IMR-90 (cell line): ENCODE measurements at regions not wholly inside any gene's neighbourhood (a gene's known extent, or its start where the extent isn't known, plus 50 kb on each side); places are given as distances from the start of the nearest gene placed in this dataset.

Experiments
- ATAC-seq: fragments of 200-7000 bp; cut with Tn5 transposase; 2 replicates; pipeline ENCODE4 v1.9.1; 2020; ENCODE audit warnings: low read depth, mild to moderate bottlenecking, moderate library complexity
- BruUV-seq: library from RNA; stranded (reverse); fragments of 400-500 nt; replicated peaks from 2 replicates; lab custom pipeline; 2021; lab: Mats Ljungman, UMichigan
- CTCF ChIA-PET: fragments of 300-600 bp; formaldehyde crosslinking; extraction: SDS; loops from one replicate; lab custom pipeline; 2021; ENCODE audit warnings: antibody characterized with exemption; lab: Yijun Ruan, JAX
- POLR2A ChIA-PET: fragments of 300-600 bp; sonication (Branson Sonifier 250); formaldehyde crosslinking; loops from one replicate; lab custom pipeline; 2022; ENCODE audit warnings: antibody characterized with exemption; ENCODE audit not compliant: unreplicated experiment; lab: Charles Lee
- DNase-seq: peaks from one replicate; pipeline ENCODE4 v3.0.0; 2013
- H2AFZ ChIP-seq: replicated peaks from 2 replicates; pipeline ENCODE3; 2013; ENCODE audit warnings: low read length, mild to moderate bottlenecking; ENCODE audit not compliant: poor library complexity
- H2AK5ac ChIP-seq: 2 replicates; pipeline ENCODE4 v1.6.1; 2013; ENCODE audit warnings: low read depth, low read length, inconsistent platforms
- H2AK9ac ChIP-seq: replicated peaks from 2 replicates; pipeline ENCODE3; 2013; ENCODE audit warnings: mild to moderate bottlenecking, low read depth, low read length, moderate library complexity; ENCODE audit not compliant: poor library complexity
- H2BK120ac ChIP-seq: 2 replicates; pipeline ENCODE4 v1.6.1; 2013; ENCODE audit warnings: low read depth, low read length, inconsistent platforms
- H2BK15ac ChIP-seq: 3 replicates; pipeline ENCODE4 v1.6.1; 2013; ENCODE audit warnings: low read depth, low read length, inconsistent platforms
- H2BK20ac ChIP-seq: 2 replicates; pipeline ENCODE4 v1.6.1; 2013; ENCODE audit warnings: low read depth, mild to moderate bottlenecking, inconsistent platforms, low read length, moderate library complexity
- H2BK5ac ChIP-seq: 2 replicates; pipeline ENCODE4 v1.6.1; 2013; ENCODE audit warnings: mild to moderate bottlenecking, low read depth, low read length, inconsistent platforms; ENCODE audit not compliant: poor library complexity, severe bottlenecking
- H3K14ac ChIP-seq: replicated peaks from 2 replicates; pipeline ENCODE4 v1.6.1; 2013; ENCODE audit warnings: low read depth, low read length, inconsistent platforms
- H3K18ac ChIP-seq: 2 replicates; pipeline ENCODE4 v1.6.1; 2013; ENCODE audit warnings: low read depth, low read length, control low read depth
- H3K23ac ChIP-seq: 2 replicates; pipeline ENCODE4 v1.6.1; 2013; ENCODE audit warnings: low read depth, low read length, inconsistent platforms
- H3K27ac ChIP-seq: 2 replicates; pipeline ENCODE4 v1.5.1; 2013; ENCODE audit warnings: mild to moderate bottlenecking, control low read depth, low read length; ENCODE audit not compliant: insufficient read depth
- H3K27me3 ChIP-seq: 2 replicates; pipeline ENCODE4 v1.6.1; 2013; ENCODE audit warnings: low read length; ENCODE audit not compliant: control insufficient read depth, insufficient read depth
- H3K36me3 ChIP-seq: 2 replicates; pipeline ENCODE4 v1.6.1; 2013; ENCODE audit warnings: low read length, mixed read lengths; ENCODE audit not compliant: control insufficient read depth, insufficient read depth
- H3K4ac ChIP-seq: 2 replicates; pipeline ENCODE4 v1.6.1; 2013; ENCODE audit warnings: low read depth, low read length, inconsistent platforms
- H3K4me1 ChIP-seq: 2 replicates; pipeline ENCODE4 v1.6.1; 2013; ENCODE audit warnings: low read length, mixed read lengths; ENCODE audit not compliant: control insufficient read depth, insufficient read depth
- H3K4me2 ChIP-seq: 2 replicates; pipeline ENCODE4 v1.6.1; 2013; ENCODE audit warnings: low read depth, mild to moderate bottlenecking, control low read depth, low read length, moderate library complexity
- H3K4me3 ChIP-seq: 2 replicates; pipeline ENCODE4 v1.5.1; 2013; ENCODE audit warnings: low read depth, mild to moderate bottlenecking, control low read depth, low read length, moderate library complexity; ENCODE audit not compliant: insufficient read depth
- H3K56ac ChIP-seq: 2 replicates; pipeline ENCODE4 v1.6.1; 2013; ENCODE audit warnings: low read length, inconsistent platforms; ENCODE audit not compliant: insufficient read depth; ENCODE audit errors: extremely low read depth
- H3K79me1 ChIP-seq, 2 experiments: 2 replicates each; pipeline ENCODE4 v1.6.1; 2013; ENCODE audit warnings: low read length in 2 of 2, inconsistent platforms in 1 of 2, low read depth in 1 of 2
- H3K9ac ChIP-seq: 2 replicates; pipeline ENCODE4 v1.6.1; 2013; ENCODE audit warnings: low read depth, low read length, control low read depth
- H3K9me1 ChIP-seq: 2 replicates; pipeline ENCODE4 v1.6.1; 2013; ENCODE audit warnings: low read length, inconsistent platforms; ENCODE audit not compliant: insufficient read depth
- H3K9me3 ChIP-seq: 2 replicates; pipeline ENCODE4 v1.6.1; 2013; ENCODE audit warnings: low read length; ENCODE audit not compliant: control insufficient read depth, insufficient read depth
- H4K20me1 ChIP-seq: 2 replicates; pipeline ENCODE4 v1.6.1; 2013; ENCODE audit warnings: low read length, inconsistent platforms; ENCODE audit not compliant: insufficient read depth
- H4K5ac ChIP-seq: 2 replicates; pipeline ENCODE4 v1.6.1; 2013; ENCODE audit warnings: mild to moderate bottlenecking, low read depth, low read length, control low read depth
- H4K8ac ChIP-seq, 2 experiments: 2 replicates each; pipeline ENCODE4 v1.6.1; 2013; ENCODE audit warnings: low read depth in 2 of 2, low read length in 2 of 2, control low read depth in 1 of 2, inconsistent platforms in 1 of 2
- H4K91ac ChIP-seq: 2 replicates; pipeline ENCODE4 v1.6.1; 2013; ENCODE audit warnings: low read depth, low read length, inconsistent platforms; ENCODE audit not compliant: insufficient read depth
- CEBPB ChIP-seq: IDR thresholded peaks from 2 replicates; pipeline ENCODE4 v1.6.1; 2012; ENCODE audit warnings: low read depth, low read length, improper control_type of control experiment
- CTCF ChIP-seq: conservative IDR thresholded peaks from 2 replicates; pipeline ENCODE4 v1.5.1; 2012; ENCODE audit warnings: mild to moderate bottlenecking, low read depth, low read length, improper control_type of control experiment
- FOS ChIP-seq: fragments of 150-350 bp; IDR thresholded peaks from 2 replicates; pipeline ENCODE4 v1.6.1; 2016; ENCODE audit warnings: low read depth, low read length
- MAFK ChIP-seq: IDR thresholded peaks from 2 replicates; pipeline ENCODE4 v1.6.1; 2012; ENCODE audit warnings: low read depth, low read length, improper control_type of control experiment
- MAZ ChIP-seq: IDR thresholded peaks from 2 replicates; pipeline ENCODE4 v1.6.1; 2012; ENCODE audit warnings: low read depth, mild to moderate bottlenecking, low read length, improper control_type of control experiment, moderate library complexity, borderline replicate concordance
- MXI1 ChIP-seq: IDR thresholded peaks from 2 replicates; pipeline ENCODE4 v1.6.1; 2012; ENCODE audit warnings: low read depth, mild to moderate bottlenecking, low read length, moderate library complexity, borderline replicate concordance
- NFE2L2 ChIP-seq: fragments of 150-350 bp; IDR thresholded peaks from 2 replicates; pipeline ENCODE4 v1.6.1; 2016; ENCODE audit warnings: low read depth, mild to moderate bottlenecking, low read length
- POLR2A ChIP-seq: IDR thresholded peaks from 2 replicates; pipeline ENCODE4 v1.6.1; 2012; ENCODE audit warnings: mild to moderate bottlenecking, low read depth, low read length
- RAD21 ChIP-seq: IDR thresholded peaks from 2 replicates; pipeline ENCODE4 v1.6.1; 2012; ENCODE audit warnings: low read length, improper control_type of control experiment
- RCOR1 ChIP-seq: IDR thresholded peaks from 2 replicates; pipeline ENCODE4 v1.6.1; 2012; ENCODE audit warnings: mild to moderate bottlenecking, low read length, improper control_type of control experiment; ENCODE audit not compliant: insufficient replicate concordance
- SMC3 ChIP-seq: fragments of 150-350 bp; IDR thresholded peaks from 2 replicates; pipeline ENCODE4 v1.6.1; 2016; ENCODE audit warnings: low read depth, mild to moderate bottlenecking, antibody characterized with exemption, low read length, moderate library complexity
- USF2 ChIP-seq: fragments of 150-350 bp; IDR thresholded peaks from 2 replicates; pipeline ENCODE4 v1.6.1; 2017; ENCODE audit warnings: mild to moderate bottlenecking, antibody characterized with exemption, low read length, low read depth
- WGBS, 2 experiments: methylation state at CpG; one replicate each; pipeline versions ENCODE4 v1.1.5 to v1.1.7; 2013; ENCODE audit warnings: missing lambda C conversion rate in 2 of 2; ENCODE audit not compliant: insufficient read length in 1 of 2; ENCODE audit errors: extremely low coverage in 2 of 2; 5-methylcytosine and 5-hydroxymethylcytosine counted together
- dilution Hi-C: fragments of 300-500 bp; cut with HindIII; formaldehyde crosslinking; loops from one replicate; pipeline ENCODE4 v1.14.3; 2018; ENCODE audit warnings: low sequenced_read_pairs; ENCODE audit not compliant: unreplicated experiment
- in situ Hi-C: fragments of 300-500 bp; cut with MboI; formaldehyde crosslinking; loops from 3 replicates; pipeline ENCODE4 v1.14.3; 2019; ENCODE audit warnings: low sequenced_read_pairs, inconsistent platforms, mixed read lengths
- intact Hi-C: fragments of 100-400 bp; cut with micrococcal nuclease; formaldehyde crosslinking; loops from 2 replicates; pipeline ENCODE4 v1.10.0; 2022

GRCh38 chr14:76307786-76308780 lies 67.9 kb upstream of the ESRRB start (continued):
- TF ChIP-seq CTCF: no peak

- no peak overlapping the region for H4K91ac ChIP-seq
- DNase-seq (no peak), ATAC-seq (no peak)
- H3K9me1 ChIP-seq: no peaks in the 10 kb centered on the region
- BruUV-seq: no TSS peak
- H3K79me1 ChIP-seq: no peaks in the 10 kb centered on the region
- no peak overlapping the region for H3K27ac ChIP-seq
- no peak overlapping the region for H3K4me2 ChIP-seq
- H3K4me3 ChIP-seq: no peak overlapping the region
- no peak overlapping the region for H3K4ac ChIP-seq
- H3K4me1 ChIP-seq: no peaks in the 10 kb centered on the region
- intact Hi-C loops (no loop called here), in situ Hi-C loops (no loop called here), dilution Hi-C loops (no loop called here)
- H3K18ac ChIP-seq: no peak overlapping the region
- H3K27me3 ChIP-seq: peaks cover 22% of the 10 kb centered on the region
- no peak overlapping the region for H3K14ac ChIP-seq
- ChIA-PET CTCF (no interaction called here), POLR2A (no interaction called here)
- no peaks in the 10 kb centered on the region for H3K9me3 ChIP-seq
- H2AFZ ChIP-seq: no peak overlapping the region
- H4K20me1 ChIP-seq: no peaks in the 10 kb centered on the region
- H2BK15ac ChIP-seq: no peak overlapping the region
- no peak overlapping the region for H3K56ac ChIP-seq
- H4K8ac ChIP-seq: no peak overlapping the region
- no peak overlapping the region for H2BK20ac ChIP-seq
- H4K5ac ChIP-seq: no peak overlapping the region
- no peak overlapping the region for H3K9ac ChIP-seq
- H2AK9ac ChIP-seq: no peak overlapping the region
- H2BK120ac ChIP-seq: no peak overlapping the region
- H2BK5ac ChIP-seq: no peak overlapping the region
- WGBS, 2 experiments: 65% methylated on average over 5 of the region's 8 CpGs; no CpG with 5 or more reads in 1 of the 2 experiments
- H2AK5ac ChIP-seq: no peak overlapping the region
- no peaks in the 10 kb centered on the region for H3K36me3 ChIP-seq
- H3K23ac ChIP-seq: no peak overlapping the region
- no peak for TF ChIP-seq POLR2A
- TF ChIP-seq USF2: no peak
- no peak for TF ChIP-seq MAFK
- no peak for TF ChIP-seq RCOR1
- TF ChIP-seq NFE2L2: no peak
- no peak for TF ChIP-seq FOS
- no peak for TF ChIP-seq MXI1
- no peak for TF ChIP-seq MAZ
- TF ChIP-seq SMC3: no peak
- TF ChIP-seq CEBPB: no peak
- TF ChIP-seq RAD21: no peak
Measured at GRCh38 chr14:76309572-76310162, 66.3 kb upstream of the ESRRB start.
